Heart right ventricle (tissue), 16 donors: ENCODE measurements at regions not wholly inside any gene's neighbourhood (a gene's known extent, or its start where the extent isn't known, plus 50 kb on each side); places are given as distances from the start of the nearest gene placed in this dataset.

Source experiments
- ATAC-seq, 8 donors: fragments of 200-7000 bp; cut with Tn5 transposase; one replicate each; pipeline ENCODE4 v1.9.1; 2020; ENCODE audit warnings: mild to moderate bottlenecking in 8 of 8, moderate library complexity in 8 of 8, moderate number of reproducible peaks in 1 of 8
- DNase-seq, 2 donors: peaks; one replicate each; pipeline ENCODE4 v3.0.0-alpha.2; 2020
- H3K27ac ChIP-seq, 10 donors: fragments of 200-600 bp; sonication (generic) in 2 of 10; one replicate each; pipeline versions ENCODE4 v1.5.0 to v1.8.0; 2020 to 2022; ENCODE audit warnings: mild to moderate bottlenecking in 3 of 10
- H3K27me3 ChIP-seq, 7 donors: fragments of 200-600 bp; one replicate each; pipeline ENCODE4 v1.8.0; 2021 to 2022; ENCODE audit warnings: mild to moderate bottlenecking in 2 of 7
- H3K36me3 ChIP-seq, 9 donors: fragments of 200-600 bp; sonication (generic) in 1 of 9; one replicate each; pipeline versions ENCODE4 v1.5.0 to v1.8.0; 2020 to 2022; ENCODE audit warnings: mild to moderate bottlenecking in 2 of 9
- H3K4me1 ChIP-seq, 9 donors: fragments of 200-600 bp; sonication (generic) in 1 of 9; one replicate each; pipeline versions ENCODE4 v1.5.0 to v1.8.0; 2020 to 2022; ENCODE audit warnings: mild to moderate bottlenecking in 4 of 9
- H3K4me3 ChIP-seq, 10 donors: fragments of 200-600 bp; sonication (generic) in 2 of 10; one replicate each; pipeline versions ENCODE4 v1.5.0 to v1.8.0; 2020 to 2022; ENCODE audit warnings: mild to moderate bottlenecking in 7 of 10, moderate library complexity in 2 of 10
- H3K9me3 ChIP-seq, 11 donors: fragments of 200-600 bp in 10 of 11; sonication (generic) in 2 of 11; one replicate each; pipeline versions ENCODE4 v1.5.0 to v1.8.0; 2013 to 2022; ENCODE audit warnings: mild to moderate bottlenecking in 2 of 11, control low read depth in 1 of 11, moderate library complexity in 1 of 11
- CTCF ChIP-seq, 9 donors: fragments of 200-600 bp; sonication (generic) in 2 of 9; IDR thresholded peaks; one replicate each; pipeline versions ENCODE4 v1.5.0 to v1.8.0; 2021 to 2022; ENCODE audit warnings: antibody characterized with exemption in 9 of 9, mild to moderate bottlenecking in 5 of 9, moderate library complexity in 1 of 9
- WGBS, 2 donors: extraction: QIAGEN DNeasy Blood & Tissue Kit; methylation state at CpG; one replicate each; pipeline ENCODE4 v1.1.7; 2013; ENCODE audit warnings: inconsistent platforms in 1 of 2; 5-methylcytosine and 5-hydroxymethylcytosine counted together
- intact Hi-C, 10 donors: fragments of 100-400 bp; cut with DNase I; formaldehyde crosslinking; loops; one replicate each; pipeline versions ENCODE4 v1.11.1 to v1.14.2; 2022
- donor health status: Arrhythmogenic right ventricular cardiomyopathy.
- donor health status: ischemic (EF 13 %, LVEDD 7.1; RV severe dilation, severe dysfunction).
- donor health status: healthy with polysubstance abuse.
- donor health status: DM: no; HTN: yes; CAD: no.
- donor health status: DM: no; HTN: no; CAD: no.
- donor health status: ischemic (EF 25% LVEDD 6.9; RV normal size, moderate dysfunction).
- donor health status: ischemic (EF 25% LVEDD 5.7; RV mildly dilated, moderate dysfunction).
- donor health status: healthy.
- donor health status: DM: yes; HTN: yes; CAD: no.
- donor health status: Ischemic cardiomyopathy.
- donor health status: ischemic (EF 35%, LVEDD 5.7; RV mildly dilated, moderate dysfunction).
- donor health status: nonischemic (EF 11% LVEDD 7.7; RV severe dilation, severe dysfunction).
- donor health status: DM: yes; HTN: yes; CAD: no.
- donor health status: PGD.
- donor health status: ischemic (EF 29% LVEDD 5.4; RV normal size, mild dysfunction).
- donor health status: nonischemic (EF 23%, LVEDD 6.1; RV moderate dilation, normal function).

- DNase-seq (no peak), ATAC-seq (no peak)
- Histone ChIP-seq H3K27ac (no peak overlapping the region), H3K9me3 (no peaks in the 10 kb centered on the region), H3K4me1 (no peaks in the 10 kb centered on the region), H3K36me3 (no peaks in the 10 kb centered on the region), H3K27me3 (no peaks in the 10 kb centered on the region), H3K4me3 (no peak overlapping the region)
- intact Hi-C loops, result no loop called here
- TF ChIP-seq CTCF (IDR thresholded peaks at IDR 0.05), result no peak
Observed at GRCh38 chr3:25945366-25945765, 155.5 kb downstream of the OXSM start.

- WGBS, 2 donors, result 89 to 90% methylated on average over 1 of the region's 1 CpG
- no peaks in the 10 kb centered on the region for H3K36me3 ChIP-seq
- TF ChIP-seq CTCF (IDR thresholded peaks at IDR 0.05), result no peak
- DNase-seq, result no peak
- H3K27me3 ChIP-seq, result no peaks in the 10 kb centered on the region
- no peaks in the 10 kb centered on the region for H3K4me1 ChIP-seq
- ATAC-seq, result no peak
- no peak overlapping the region for H3K4me3 ChIP-seq
- intact Hi-C loops, result no loop called here
- no peaks in the 10 kb centered on the region for H3K9me3 ChIP-seq
- no peak overlapping the region for H3K27ac ChIP-seq
Observed at GRCh38 chr3:25945836-25946235, 155.9 kb downstream of the OXSM start.

GRCh38 chr3:25952133-25952532 lies 162.2 kb downstream of the OXSM start:
- Histone ChIP-seq H3K36me3 (no peaks in the 10 kb centered on the region), H3K27me3 (no peaks in the 10 kb centered on the region), H3K4me1 (peaks cover 0 to under 1% (median 0%) of the 10 kb centered on the region in 9 donors), H3K4me3 (no peak overlapping the region), H3K27ac (no peak overlapping the region), H3K9me3 (no peaks in the 10 kb centered on the region)
- intact Hi-C loops, result no loop called here
- no peak for TF ChIP-seq CTCF (IDR thresholded peaks at IDR 0.05)
- DNase-seq (no peak), ATAC-seq (no peak)
- WGBS, 2 donors, result 71 to 89% methylated on average over 2 of the region's 2 CpGs

- Histone ChIP-seq H3K4me3 (no peak overlapping the region), H3K4me1 (peaks cover 0 to 13% (median 0%) of the 10 kb centered on the region in 9 donors), H3K27me3 (no peaks in the 10 kb centered on the region), H3K27ac (no peak overlapping the region), H3K36me3 (no peaks in the 10 kb centered on the region), H3K9me3 (no peaks in the 10 kb centered on the region)
- ATAC-seq, result peak; percentile 43 to 94 (median 93)
- DNase-seq, result peak in 1 of 2 donors; percentile 26
- intact Hi-C loops, result no loop called here
- TF ChIP-seq CTCF (IDR thresholded peaks at IDR 0.05), result no peak
Observed at GRCh38 chr3:25957026-25957425, 167.1 kb downstream of the OXSM start.

- Histone ChIP-seq H3K27me3 (no peaks in the 10 kb centered on the region), H3K4me1 (peaks cover 0 to 13% (median 0%) of the 10 kb centered on the region in 9 donors), H3K9me3 (no peaks in the 10 kb centered on the region), H3K4me3 (no peak overlapping the region), H3K27ac (no peak overlapping the region), H3K36me3 (no peaks in the 10 kb centered on the region)
- ATAC-seq (no peak), DNase-seq (no peak)
- intact Hi-C loops, result no loop called here
- WGBS, 2 donors, result 98 to 100% methylated on average over 1 of the region's 1 CpG
- TF ChIP-seq CTCF (IDR thresholded peaks at IDR 0.05), result no peak
Observed at GRCh38 chr3:25960776-25961175, 170.9 kb downstream of the OXSM start.
